ENCODE measurements at regions not wholly inside any gene's neighbourhood (a gene's known extent, or its start where the extent isn't known, plus 50 kb on each side); places are given as distances from the start of the nearest gene placed in this dataset.
"Not testable (repeated sequence)": the region's sequence is repeated elsewhere in the genome, so short reads cannot be mapped to it uniquely, and the experiment has no call there.

DNA sequence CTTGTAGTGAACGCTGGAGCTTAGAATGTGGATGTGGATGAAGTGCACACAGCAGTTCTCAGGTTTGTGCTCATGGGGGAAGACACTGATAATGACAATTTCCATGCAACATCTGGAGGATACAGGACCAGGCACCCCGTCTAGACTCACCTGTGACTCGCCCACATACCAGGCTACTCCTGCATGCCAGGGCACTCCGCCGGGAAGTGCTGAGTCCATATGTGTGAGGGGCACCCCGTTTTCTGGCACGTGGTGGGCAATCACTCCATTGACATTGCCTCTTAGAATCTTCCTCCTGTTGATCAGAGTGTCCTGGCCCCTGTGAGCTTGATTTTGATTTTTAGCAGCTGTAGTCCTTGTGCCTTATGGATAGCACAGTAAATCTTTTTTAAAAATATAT is 90.9 kb upstream of the LRPAP1 start:
- Histone ChIP-seq H3K27me3 (ENCODE audit: insufficient read depth, poor library complexity, severe bottlenecking) (peaks cover 14% of the 10 kb centered on the region), H3K4me3 (ENCODE audit: severe bottlenecking) (no peak overlapping the region), H3K36me3 (ENCODE audit: low read depth) (no peaks in the 10 kb centered on the region), H3K9me3 (ENCODE audit: severe bottlenecking) (no peaks in the 10 kb centered on the region), H3K4me1 (ENCODE audit: insufficient read depth, poor library complexity, severe bottlenecking) (no peaks in the 10 kb centered on the region), H3K27ac (ENCODE audit: poor library complexity, severe bottlenecking) (no peak overlapping the region)
- TF ChIP-seq, protein P1, sequence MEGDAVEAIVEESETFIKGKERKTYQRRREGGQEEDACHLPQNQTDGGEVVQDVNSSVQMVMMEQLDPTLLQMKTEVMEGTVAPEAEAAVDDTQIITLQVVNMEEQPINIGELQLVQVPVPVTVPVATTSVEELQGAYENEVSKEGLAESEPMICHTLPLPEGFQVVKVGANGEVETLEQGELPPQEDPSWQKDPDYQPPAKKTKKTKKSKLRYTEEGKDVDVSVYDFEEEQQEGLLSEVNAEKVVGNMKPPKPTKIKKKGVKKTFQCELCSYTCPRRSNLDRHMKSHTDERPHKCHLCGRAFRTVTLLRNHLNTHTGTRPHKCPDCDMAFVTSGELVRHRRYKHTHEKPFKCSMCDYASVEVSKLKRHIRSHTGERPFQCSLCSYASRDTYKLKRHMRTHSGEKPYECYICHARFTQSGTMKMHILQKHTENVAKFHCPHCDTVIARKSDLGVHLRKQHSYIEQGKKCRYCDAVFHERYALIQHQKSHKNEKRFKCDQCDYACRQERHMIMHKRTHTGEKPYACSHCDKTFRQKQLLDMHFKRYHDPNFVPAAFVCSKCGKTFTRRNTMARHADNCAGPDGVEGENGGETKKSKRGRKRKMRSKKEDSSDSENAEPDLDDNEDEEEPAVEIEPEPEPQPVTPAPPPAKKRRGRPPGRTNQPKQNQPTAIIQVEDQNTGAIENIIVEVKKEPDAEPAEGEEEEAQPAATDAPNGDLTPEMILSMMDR (IDR thresholded peaks at IDR 0.05; ENCODE audit: poor library complexity, severe bottlenecking): no peak
- ATAC-seq (ENCODE audit: low read depth) (no peak), DNase-seq (ENCODE audit: low spot score) (no peak)

DNA sequence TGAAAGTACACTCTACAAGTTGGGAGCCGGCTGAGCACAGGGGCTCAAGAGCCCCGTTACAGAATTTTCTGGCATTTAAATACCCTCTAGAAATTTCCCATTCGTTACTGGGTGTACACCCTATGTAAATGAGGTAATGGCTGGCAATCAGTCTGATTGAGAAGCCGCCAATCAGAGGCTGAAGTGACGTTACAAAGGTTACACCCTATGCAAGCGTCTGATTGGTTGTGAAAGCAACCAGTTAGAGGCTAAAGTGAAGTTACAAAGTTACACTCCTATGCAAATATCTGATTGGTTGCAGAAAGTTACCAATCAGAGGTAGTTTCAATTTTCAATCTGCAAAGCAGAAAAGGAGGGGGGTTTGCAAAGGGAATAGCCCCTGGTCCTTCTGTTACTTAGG is 88.1 kb upstream of the LRPAP1 start:
- H3K4me3 ChIP-seq (ENCODE audit: severe bottlenecking); ATAC-seq (ENCODE audit: low read depth); H3K27me3 ChIP-seq (ENCODE audit: insufficient read depth, poor library complexity, severe bottlenecking); H3K36me3 ChIP-seq (ENCODE audit: low read depth); H3K9me3 ChIP-seq (ENCODE audit: severe bottlenecking); H3K4me1 ChIP-seq (ENCODE audit: insufficient read depth, poor library complexity, severe bottlenecking); H3K27ac ChIP-seq (ENCODE audit: poor library complexity, severe bottlenecking); DNase-seq (ENCODE audit: low spot score): not testable (repeated sequence)

DNA sequence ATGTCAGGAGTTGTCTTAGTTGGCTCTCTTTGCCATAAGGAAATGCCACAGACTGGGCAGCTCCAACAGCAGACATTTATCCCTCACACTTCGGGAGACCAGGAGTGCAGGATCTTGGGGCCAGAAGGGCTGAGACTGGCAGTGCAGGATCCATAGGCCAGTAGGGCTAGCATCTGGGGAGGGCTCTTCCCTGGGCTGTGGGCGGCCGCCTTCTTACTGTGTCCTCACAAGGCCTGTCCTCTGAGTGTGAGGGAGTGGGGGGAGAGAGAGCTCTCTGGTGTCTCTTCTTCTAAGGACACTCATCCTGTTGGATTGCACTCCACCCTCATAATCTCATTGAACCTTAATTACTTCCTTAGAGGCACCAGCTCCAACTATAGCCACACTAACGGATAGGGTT is 87.5 kb upstream of the LRPAP1 start:
- DNase-seq (ENCODE audit: low spot score); ATAC-seq (ENCODE audit: low read depth); H3K36me3 ChIP-seq (ENCODE audit: low read depth); H3K4me1 ChIP-seq (ENCODE audit: insufficient read depth, poor library complexity, severe bottlenecking); H3K27ac ChIP-seq (ENCODE audit: poor library complexity, severe bottlenecking); H3K4me3 ChIP-seq (ENCODE audit: severe bottlenecking); H3K9me3 ChIP-seq (ENCODE audit: severe bottlenecking); H3K27me3 ChIP-seq (ENCODE audit: insufficient read depth, poor library complexity, severe bottlenecking): not testable (repeated sequence)

DNA sequence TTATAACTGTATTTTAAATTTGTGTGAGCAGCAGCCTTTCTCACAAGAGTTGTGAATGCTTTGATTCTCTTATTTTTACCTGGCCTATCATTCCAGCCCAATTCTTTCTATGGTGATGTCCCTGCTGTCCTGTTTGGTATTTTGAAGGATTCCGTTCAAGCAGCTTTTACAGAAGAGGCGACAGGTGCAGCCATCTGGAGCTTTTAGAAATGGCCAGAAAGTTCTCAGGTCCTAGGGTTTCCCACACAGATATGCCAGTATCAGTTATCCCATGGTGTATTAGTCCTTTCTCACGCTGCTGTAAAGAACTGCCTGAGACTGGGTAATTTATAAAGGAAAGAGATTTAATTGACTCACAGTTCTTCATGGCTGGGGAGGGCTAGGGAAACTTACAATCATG is 86.1 kb upstream of the LRPAP1 start:
- ATAC-seq (ENCODE audit: low read depth); H3K4me3 ChIP-seq (ENCODE audit: severe bottlenecking); H3K27ac ChIP-seq (ENCODE audit: poor library complexity, severe bottlenecking); DNase-seq (ENCODE audit: low spot score); H3K9me3 ChIP-seq (ENCODE audit: severe bottlenecking); H3K4me1 ChIP-seq (ENCODE audit: insufficient read depth, poor library complexity, severe bottlenecking); H3K36me3 ChIP-seq (ENCODE audit: low read depth); H3K27me3 ChIP-seq (ENCODE audit: insufficient read depth, poor library complexity, severe bottlenecking): not testable (repeated sequence)

DNA sequence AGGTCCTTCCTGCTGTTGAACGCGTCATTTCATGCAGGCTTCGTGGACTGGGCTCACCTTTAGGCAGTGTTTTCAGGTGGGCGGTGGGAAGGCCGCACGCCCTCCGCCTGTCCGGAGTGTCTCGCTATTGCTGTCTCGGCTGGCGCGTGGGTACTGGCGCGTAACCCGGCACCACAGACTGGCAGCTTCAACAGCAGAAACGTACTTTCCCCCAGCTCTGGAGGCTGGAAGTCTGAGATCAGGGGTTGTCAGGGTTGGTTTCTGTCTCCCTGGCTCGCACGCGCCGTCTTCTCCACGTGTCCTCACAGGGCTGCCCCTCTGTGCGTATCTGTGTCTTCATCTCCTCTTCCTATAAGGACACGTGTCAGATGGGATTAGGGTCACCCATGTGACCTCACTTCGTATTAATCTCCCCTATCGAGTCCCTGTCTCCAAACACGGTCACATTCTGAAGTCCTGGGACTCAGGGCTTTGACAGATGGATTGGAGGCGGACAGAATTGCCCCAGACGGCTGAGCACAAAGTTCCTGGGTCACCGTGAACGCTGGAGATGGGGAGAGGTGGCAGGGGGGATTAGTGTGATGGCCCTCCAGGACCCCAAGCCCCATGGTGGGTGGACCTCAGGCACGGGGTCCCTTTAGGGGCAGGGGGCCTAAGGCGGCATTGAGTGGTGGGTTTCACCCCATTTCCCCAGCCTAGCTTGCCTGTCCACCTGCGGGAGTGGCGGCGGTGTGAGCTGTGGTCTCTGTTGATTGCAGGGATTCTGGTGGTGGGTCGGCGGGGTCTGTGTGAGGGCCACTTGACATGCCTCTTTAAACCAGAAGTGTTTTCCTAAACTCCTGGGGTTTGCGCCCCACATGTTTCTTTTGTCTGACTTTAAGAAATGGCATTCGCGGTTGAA is 83.4 kb upstream of the LRPAP1 start:
- no peak for DNase-seq (ENCODE audit: low spot score)
- TF ChIP-seq, protein P1 (IDR thresholded peaks at IDR 0.05; ENCODE audit: poor library complexity, severe bottlenecking): no peak
- Histone ChIP-seq H3K4me3 (ENCODE audit: severe bottlenecking) (no peak overlapping the region), H3K27ac (ENCODE audit: poor library complexity, severe bottlenecking) (no peak overlapping the region), H3K27me3 (ENCODE audit: insufficient read depth, poor library complexity, severe bottlenecking) (peaks cover 5% of the 10 kb centered on the region), H3K9me3 (ENCODE audit: severe bottlenecking) (no peaks in the 10 kb centered on the region), H3K36me3 (ENCODE audit: low read depth) (no peaks in the 10 kb centered on the region), H3K4me1 (ENCODE audit: insufficient read depth, poor library complexity, severe bottlenecking) (no peaks in the 10 kb centered on the region)
- ATAC-seq (ENCODE audit: low read depth): no peak

DNA sequence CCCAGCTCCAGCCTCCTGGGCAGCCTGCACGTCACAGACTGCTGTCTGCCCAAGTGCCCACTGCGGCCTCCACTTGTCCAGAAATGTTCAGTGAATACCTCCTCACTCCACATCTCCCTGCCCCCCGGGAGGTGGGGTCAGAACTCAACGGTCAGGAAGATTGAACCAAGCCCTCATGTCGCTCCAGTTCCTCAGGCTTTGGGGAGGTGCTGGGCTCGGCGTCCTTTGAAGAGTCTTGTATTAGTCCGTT is 82.4 kb upstream of the LRPAP1 start:
- ATAC-seq (ENCODE audit: low read depth) (no peak), DNase-seq (ENCODE audit: low spot score) (no peak)
- H3K27ac ChIP-seq (ENCODE audit: poor library complexity, severe bottlenecking): no peak overlapping the region
- no peaks in the 10 kb centered on the region for H3K36me3 ChIP-seq (ENCODE audit: low read depth)
- no peak overlapping the region for H3K4me3 ChIP-seq (ENCODE audit: severe bottlenecking)
- no peaks in the 10 kb centered on the region for H3K4me1 ChIP-seq (ENCODE audit: insufficient read depth, poor library complexity, severe bottlenecking)
- H3K9me3 ChIP-seq (ENCODE audit: severe bottlenecking): no peaks in the 10 kb centered on the region
- peaks cover 5% of the 10 kb centered on the region for H3K27me3 ChIP-seq (ENCODE audit: insufficient read depth, poor library complexity, severe bottlenecking)
- TF ChIP-seq, protein P1 (IDR thresholded peaks at IDR 0.05; ENCODE audit: poor library complexity, severe bottlenecking): no peak
